ENCODE measurements at regions not wholly inside any gene's neighbourhood (a gene's known extent, or its start where the extent isn't known, plus 50 kb on each side); places are given as distances from the start of the nearest gene placed in this dataset.

- no peak overlapping the region for H3K4me3 ChIP-seq (ENCODE audit: low read depth in 1 of 2, low read length in 2 of 2)
- H3K27me3 ChIP-seq (ENCODE audit: low read depth, low read length), result no peaks in the 10 kb centered on the region
- no peaks in the 10 kb centered on the region for H3K36me3 ChIP-seq (ENCODE audit: control insufficient read depth in 1 of 2, insufficient read depth in 2 of 2, low read length in 2 of 2)
- no peaks in the 10 kb centered on the region for H3K9me3 ChIP-seq (ENCODE audit: control insufficient read depth in 1 of 2, low read length in 2 of 2)
- no peak overlapping the region for H3K27ac ChIP-seq (ENCODE audit: low read length)
- H3K4me1 ChIP-seq (ENCODE audit: control insufficient read depth in 1 of 2, insufficient read depth in 2 of 2, low read length in 2 of 2), result no peaks in the 10 kb centered on the region
Observed at GRCh38 chr12:20183563-20183962, 184.8 kb upstream of the PDE3A start.

- H3K4me3 ChIP-seq (ENCODE audit: low read depth in 1 of 2, low read length in 2 of 2), result no peak overlapping the region
- no peaks in the 10 kb centered on the region for H3K36me3 ChIP-seq (ENCODE audit: control insufficient read depth in 1 of 2, insufficient read depth in 2 of 2, low read length in 2 of 2)
- H3K27me3 ChIP-seq (ENCODE audit: low read depth, low read length), result no peaks in the 10 kb centered on the region
- no peaks in the 10 kb centered on the region for H3K4me1 ChIP-seq (ENCODE audit: control insufficient read depth in 1 of 2, insufficient read depth in 2 of 2, low read length in 2 of 2)
- H3K27ac ChIP-seq (ENCODE audit: low read length), result no peak overlapping the region
- H3K9me3 ChIP-seq (ENCODE audit: control insufficient read depth in 1 of 2, low read length in 2 of 2), result no peaks in the 10 kb centered on the region
Observed at GRCh38 chr12:20184514-20184913, 183.8 kb upstream of the PDE3A start.

GRCh38 chr12:20187456-20187855, 180.9 kb upstream of the PDE3A start:
- Histone ChIP-seq H3K4me3 (ENCODE audit: low read depth in 1 of 2, low read length in 2 of 2) (no peak overlapping the region), H3K27ac (ENCODE audit: low read length) (no peak overlapping the region), H3K36me3 (ENCODE audit: control insufficient read depth in 1 of 2, insufficient read depth in 2 of 2, low read length in 2 of 2) (no peaks in the 10 kb centered on the region), H3K4me1 (ENCODE audit: control insufficient read depth in 1 of 2, insufficient read depth in 2 of 2, low read length in 2 of 2) (no peaks in the 10 kb centered on the region), H3K9me3 (ENCODE audit: control insufficient read depth in 1 of 2, low read length in 2 of 2) (no peaks in the 10 kb centered on the region), H3K27me3 (ENCODE audit: low read depth, low read length) (no peaks in the 10 kb centered on the region)

GRCh38 chr12:20188930-20189653, 179.2 kb upstream of the PDE3A start:
- no peak overlapping the region for H3K27ac ChIP-seq (ENCODE audit: low read length)
- H3K36me3 ChIP-seq (ENCODE audit: control insufficient read depth in 1 of 2, insufficient read depth in 2 of 2, low read length in 2 of 2), result no peaks in the 10 kb centered on the region
- H3K27me3 ChIP-seq (ENCODE audit: low read depth, low read length), result no peaks in the 10 kb centered on the region
- no peaks in the 10 kb centered on the region for H3K4me1 ChIP-seq (ENCODE audit: control insufficient read depth in 1 of 2, insufficient read depth in 2 of 2, low read length in 2 of 2)
- H3K4me3 ChIP-seq (ENCODE audit: low read depth in 1 of 2, low read length in 2 of 2), result no peak overlapping the region
- H3K9me3 ChIP-seq (ENCODE audit: control insufficient read depth in 1 of 2, low read length in 2 of 2), result no peaks in the 10 kb centered on the region

- no peaks in the 10 kb centered on the region for H3K27me3 ChIP-seq (ENCODE audit: low read depth, low read length)
- H3K9me3 ChIP-seq (ENCODE audit: control insufficient read depth in 1 of 2, low read length in 2 of 2), result no peaks in the 10 kb centered on the region
- H3K27ac ChIP-seq (ENCODE audit: low read length), result no peak overlapping the region
- H3K4me3 ChIP-seq (ENCODE audit: low read depth in 1 of 2, low read length in 2 of 2), result no peak overlapping the region
- no peaks in the 10 kb centered on the region for H3K4me1 ChIP-seq (ENCODE audit: control insufficient read depth in 1 of 2, insufficient read depth in 2 of 2, low read length in 2 of 2)
- H3K36me3 ChIP-seq (ENCODE audit: control insufficient read depth in 1 of 2, insufficient read depth in 2 of 2, low read length in 2 of 2), result no peaks in the 10 kb centered on the region
Observed at GRCh38 chr12:20189767-20190166, 178.6 kb upstream of the PDE3A start.

- Histone ChIP-seq H3K4me3 (ENCODE audit: low read depth in 1 of 2, low read length in 2 of 2) (no peak overlapping the region), H3K27ac (ENCODE audit: low read length) (no peak overlapping the region), H3K4me1 (ENCODE audit: control insufficient read depth in 1 of 2, insufficient read depth in 2 of 2, low read length in 2 of 2) (no peaks in the 10 kb centered on the region), H3K9me3 (ENCODE audit: control insufficient read depth in 1 of 2, low read length in 2 of 2) (no peaks in the 10 kb centered on the region), H3K27me3 (ENCODE audit: low read depth, low read length) (no peaks in the 10 kb centered on the region), H3K36me3 (ENCODE audit: control insufficient read depth in 1 of 2, insufficient read depth in 2 of 2, low read length in 2 of 2) (no peaks in the 10 kb centered on the region)
Observed at GRCh38 chr12:20194171-20194570, 174.2 kb upstream of the PDE3A start.

- H3K4me3 ChIP-seq (ENCODE audit: low read depth in 1 of 2, low read length in 2 of 2), result no peak overlapping the region
- no peaks in the 10 kb centered on the region for H3K9me3 ChIP-seq (ENCODE audit: control insufficient read depth in 1 of 2, low read length in 2 of 2)
- no peaks in the 10 kb centered on the region for H3K4me1 ChIP-seq (ENCODE audit: control insufficient read depth in 1 of 2, insufficient read depth in 2 of 2, low read length in 2 of 2)
- H3K27me3 ChIP-seq (ENCODE audit: low read depth, low read length), result no peaks in the 10 kb centered on the region
- H3K27ac ChIP-seq (ENCODE audit: low read length), result no peak overlapping the region
- H3K36me3 ChIP-seq (ENCODE audit: control insufficient read depth in 1 of 2, insufficient read depth in 2 of 2, low read length in 2 of 2), result no peaks in the 10 kb centered on the region
Observed at GRCh38 chr12:20196767-20197166, 171.6 kb upstream of the PDE3A start.

- Histone ChIP-seq H3K36me3 (ENCODE audit: control insufficient read depth in 1 of 2, insufficient read depth in 2 of 2, low read length in 2 of 2) (no peaks in the 10 kb centered on the region), H3K4me3 (ENCODE audit: low read depth in 1 of 2, low read length in 2 of 2) (no peak overlapping the region), H3K9me3 (ENCODE audit: control insufficient read depth in 1 of 2, low read length in 2 of 2) (no peaks in the 10 kb centered on the region), H3K27me3 (ENCODE audit: low read depth, low read length) (no peaks in the 10 kb centered on the region), H3K27ac (ENCODE audit: low read length) (no peak overlapping the region), H3K4me1 (ENCODE audit: control insufficient read depth in 1 of 2, insufficient read depth in 2 of 2, low read length in 2 of 2) (no peaks in the 10 kb centered on the region)
Observed at GRCh38 chr12:20197411-20197810, 170.9 kb upstream of the PDE3A start.

GRCh38 chr12:20199780-20200179, 168.6 kb upstream of the PDE3A start:
- no peak overlapping the region for H3K4me3 ChIP-seq (ENCODE audit: low read depth in 1 of 2, low read length in 2 of 2)
- H3K9me3 ChIP-seq (ENCODE audit: control insufficient read depth in 1 of 2, low read length in 2 of 2), result no peaks in the 10 kb centered on the region
- H3K36me3 ChIP-seq (ENCODE audit: control insufficient read depth in 1 of 2, insufficient read depth in 2 of 2, low read length in 2 of 2), result no peaks in the 10 kb centered on the region
- no peak overlapping the region for H3K27ac ChIP-seq (ENCODE audit: low read length)
- H3K27me3 ChIP-seq (ENCODE audit: low read depth, low read length), result no peaks in the 10 kb centered on the region
- no peaks in the 10 kb centered on the region for H3K4me1 ChIP-seq (ENCODE audit: control insufficient read depth in 1 of 2, insufficient read depth in 2 of 2, low read length in 2 of 2)

- Histone ChIP-seq H3K27me3 (ENCODE audit: low read depth, low read length) (no peaks in the 10 kb centered on the region), H3K9me3 (ENCODE audit: control insufficient read depth in 1 of 2, low read length in 2 of 2) (no peaks in the 10 kb centered on the region), H3K36me3 (ENCODE audit: control insufficient read depth in 1 of 2, insufficient read depth in 2 of 2, low read length in 2 of 2) (no peaks in the 10 kb centered on the region)
Observed at GRCh38 chr12:20201733-20202132, 166.6 kb upstream of the PDE3A start.

GRCh38 chr12:20205854-20206253, 162.5 kb upstream of the PDE3A start:
- no peaks in the 10 kb centered on the region for H3K9me3 ChIP-seq (ENCODE audit: control insufficient read depth in 1 of 2, low read length in 2 of 2)
- no peaks in the 10 kb centered on the region for H3K27me3 ChIP-seq (ENCODE audit: low read depth, low read length)
- H3K36me3 ChIP-seq (ENCODE audit: control insufficient read depth in 1 of 2, insufficient read depth in 2 of 2, low read length in 2 of 2), result no peaks in the 10 kb centered on the region
- H3K27ac ChIP-seq (ENCODE audit: low read length), result no peak overlapping the region
- H3K4me3 ChIP-seq (ENCODE audit: low read depth in 1 of 2, low read length in 2 of 2), result no peak overlapping the region
- H3K4me1 ChIP-seq (ENCODE audit: control insufficient read depth in 1 of 2, insufficient read depth in 2 of 2, low read length in 2 of 2), result no peaks in the 10 kb centered on the region

More at GRCh38 chr12:20201733-20202132, 166.6 kb upstream of the PDE3A start:
- no peak overlapping the region for H3K4me3 ChIP-seq (ENCODE audit: low read depth in 1 of 2, low read length in 2 of 2)
- no peaks in the 10 kb centered on the region for H3K4me1 ChIP-seq (ENCODE audit: control insufficient read depth in 1 of 2, insufficient read depth in 2 of 2, low read length in 2 of 2)
- no peak overlapping the region for H3K27ac ChIP-seq (ENCODE audit: low read length)

GRCh38 chr12:20206410-20206809, 161.9 kb upstream of the PDE3A start:
- Histone ChIP-seq H3K27ac (ENCODE audit: low read length) (no peak overlapping the region), H3K4me3 (ENCODE audit: low read depth in 1 of 2, low read length in 2 of 2) (no peak overlapping the region), H3K9me3 (ENCODE audit: control insufficient read depth in 1 of 2, low read length in 2 of 2) (no peaks in the 10 kb centered on the region), H3K36me3 (ENCODE audit: control insufficient read depth in 1 of 2, insufficient read depth in 2 of 2, low read length in 2 of 2) (no peaks in the 10 kb centered on the region), H3K4me1 (ENCODE audit: control insufficient read depth in 1 of 2, insufficient read depth in 2 of 2, low read length in 2 of 2) (peaks cover 4 to 5% of the 10 kb centered on the region in 2 donors), H3K27me3 (ENCODE audit: low read depth, low read length) (no peaks in the 10 kb centered on the region)

Data from muscle layer of duodenum (tissue), 2 donors.